ENCODE measurements at regions not wholly inside any gene's neighbourhood (a gene's known extent, or its start where the extent isn't known, plus 50 kb on each side); places are given as distances from the start of the nearest gene placed in this dataset.

- no peak for DNase-seq (ENCODE audit: low spot score)
Observed at GRCh38 chr1:29669158-29669871, 433.0 kb downstream of the PTPRU start.

- no peak for DNase-seq (ENCODE audit: low spot score)
Observed at GRCh38 chr1:29668551-29669157, 432.3 kb downstream of the PTPRU start.

DNA sequence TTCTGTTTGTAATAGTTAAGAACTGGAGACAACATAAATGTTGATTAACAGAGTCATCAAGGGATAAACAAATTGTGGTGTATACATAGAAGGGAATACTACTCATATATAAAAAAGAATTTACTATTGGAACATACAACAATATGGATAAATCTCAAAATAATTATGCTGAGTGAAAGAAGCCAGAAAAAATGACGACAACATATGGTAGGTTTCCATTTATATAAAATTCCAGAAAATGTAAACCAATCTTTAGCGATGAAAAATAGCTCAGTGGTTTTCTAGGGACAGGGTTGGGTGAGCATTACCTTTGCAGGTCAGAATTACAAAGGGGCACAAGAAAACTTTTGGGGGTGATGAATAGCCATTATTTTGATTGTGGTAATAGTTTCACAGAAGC lies 431.6 kb downstream of the PTPRU start:
- no peak for DNase-seq (ENCODE audit: low spot score)

GRCh38 chr1:29664711-29665110 lies 428.4 kb downstream of the PTPRU start:
- DNase-seq (ENCODE audit: low spot score) = no peak

DNA sequence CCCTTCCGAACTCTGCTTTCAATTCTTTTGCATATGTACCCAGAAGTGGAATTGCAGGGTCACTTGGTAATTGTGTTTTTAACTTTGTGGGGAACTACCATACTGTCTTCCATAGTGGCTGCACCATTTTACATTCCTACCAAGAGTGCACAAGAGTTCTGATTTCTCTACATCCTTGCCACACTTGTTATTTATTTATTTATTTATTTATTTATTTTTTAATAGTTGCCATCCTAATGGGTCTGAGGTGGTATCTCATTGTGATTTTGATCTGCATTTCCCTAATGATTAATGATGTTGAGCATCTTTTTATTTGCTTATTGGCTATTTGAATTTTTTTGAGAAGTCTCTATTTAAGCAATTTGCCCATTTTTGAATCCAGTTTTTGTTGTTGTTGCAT lies 422.4 kb downstream of the PTPRU start:
- DNase-seq (ENCODE audit: low spot score) = no peak

DNA sequence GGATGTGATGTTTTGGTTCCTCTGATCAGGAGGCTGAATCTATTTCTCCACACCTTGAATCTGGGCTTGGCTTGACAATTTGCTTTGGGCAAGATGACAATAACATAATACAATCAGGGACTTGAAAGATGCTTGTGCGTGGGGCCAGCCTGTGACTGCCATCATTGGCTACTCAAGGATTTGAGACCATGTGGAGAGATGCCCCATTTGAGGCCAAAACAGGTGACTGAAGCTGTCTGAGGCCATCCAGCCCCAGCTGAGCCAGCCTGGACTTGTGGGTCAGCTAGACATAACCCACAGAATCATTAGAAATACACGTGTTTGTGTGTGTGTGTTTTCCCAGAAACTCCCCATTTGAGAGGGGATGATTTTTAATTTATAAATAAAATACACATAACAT lies 421.5 kb downstream of the PTPRU start:
- no peak for DNase-seq (ENCODE audit: low spot score)

GRCh38 chr1:29655945-29656850 lies 419.9 kb downstream of the PTPRU start:
- DNase-seq (ENCODE audit: low spot score) = no peak

- no peak for DNase-seq (ENCODE audit: low spot score)
Observed at GRCh38 chr1:29655145-29655544, 418.8 kb downstream of the PTPRU start.

DNA sequence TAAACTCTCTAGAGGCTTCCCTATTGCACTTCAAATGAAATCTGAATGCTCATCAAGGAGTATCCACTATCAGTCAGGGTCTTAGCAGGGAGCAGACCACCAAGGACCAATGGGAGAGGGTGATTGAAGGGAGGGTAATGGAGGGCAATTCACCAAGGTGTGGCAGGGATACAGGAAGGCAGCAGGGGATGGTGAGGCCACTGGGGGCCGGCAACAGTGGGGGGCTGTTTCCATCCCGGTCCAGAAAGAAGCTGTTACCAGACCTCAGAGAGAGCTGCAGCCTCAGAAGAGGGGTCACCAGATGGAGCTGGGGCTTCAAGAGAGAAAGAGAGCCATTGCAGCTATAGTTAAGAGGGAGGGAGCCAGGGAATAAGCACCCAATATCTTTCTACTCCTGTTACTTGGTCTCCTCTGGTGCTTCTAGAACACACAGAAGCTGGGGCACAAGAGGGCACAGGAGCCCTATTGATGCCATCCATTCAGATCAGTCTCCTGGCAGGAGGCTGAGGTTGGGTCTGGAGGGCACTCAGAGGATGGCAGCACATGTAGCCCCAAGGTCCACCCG lies 417.6 kb downstream of the PTPRU start:
- DNase-seq (ENCODE audit: low spot score) = no peak

DNA sequence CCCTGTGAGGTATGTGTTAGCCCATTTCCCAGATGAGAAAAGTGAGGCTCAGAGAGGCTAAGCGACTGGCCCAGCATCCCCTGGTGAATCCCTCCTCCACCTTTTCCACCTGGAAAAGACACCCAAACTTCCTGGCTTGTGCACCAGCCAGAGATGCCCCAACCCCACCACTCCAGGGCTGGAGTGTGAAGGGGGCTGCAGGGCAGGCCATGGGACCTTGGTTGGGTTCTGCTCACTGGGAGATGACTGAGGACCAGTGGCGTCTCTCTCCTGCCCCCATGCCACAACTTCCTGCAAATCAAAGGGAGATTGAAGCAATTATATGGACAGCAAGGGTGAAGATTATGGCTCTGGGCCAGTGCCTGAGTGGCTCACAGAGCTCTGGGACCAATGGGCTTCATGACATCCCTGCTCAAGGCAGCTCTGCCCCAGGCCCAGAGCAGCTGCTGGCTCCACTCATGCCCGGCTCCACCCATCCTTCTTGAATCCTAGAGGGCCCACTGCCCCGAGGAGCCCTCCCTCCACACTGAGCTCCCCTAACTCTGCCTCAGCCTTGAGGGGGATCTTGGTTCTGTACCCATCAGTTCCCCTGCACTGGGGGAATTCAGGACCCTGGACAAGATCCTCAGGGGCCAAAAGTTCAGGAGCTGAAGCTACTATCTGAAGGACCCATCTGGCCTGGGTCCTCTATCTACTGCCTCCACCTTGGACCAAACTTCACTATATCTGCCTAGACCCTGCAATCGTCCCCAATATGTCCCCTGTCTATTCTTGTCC lies 416.9 kb downstream of the PTPRU start:
- DNase-seq (ENCODE audit: low spot score) = no peak

GRCh38 chr1:29651684-29652665 lies 415.7 kb downstream of the PTPRU start:
- no peak for DNase-seq (ENCODE audit: low spot score)

- no peak for DNase-seq (ENCODE audit: low spot score)
Observed at GRCh38 chr1:29651246-29651645, 414.9 kb downstream of the PTPRU start.

GRCh38 chr1:29650476-29650875 lies 414.2 kb downstream of the PTPRU start:
- DNase-seq (ENCODE audit: low spot score) = no peak

DNA sequence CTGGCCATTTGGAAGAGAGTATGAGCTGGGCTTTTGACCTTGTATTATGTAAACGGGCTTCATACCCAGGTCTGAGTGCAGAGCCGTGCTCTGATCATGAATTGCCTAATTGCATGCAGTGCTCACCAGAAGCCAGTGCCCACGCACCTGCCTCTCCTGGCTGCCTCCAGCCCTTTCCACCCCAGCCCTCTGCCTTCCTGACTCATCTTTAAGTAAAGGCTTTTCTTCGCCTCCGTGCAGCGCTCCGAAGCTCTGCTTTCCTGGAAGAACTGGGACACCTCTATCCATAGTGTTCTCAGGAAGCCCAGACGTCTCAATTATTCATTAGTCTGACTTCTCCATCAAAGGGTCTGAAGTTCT lies 413.7 kb downstream of the PTPRU start:
- DNase-seq (ENCODE audit: low spot score) = no peak

DNA sequence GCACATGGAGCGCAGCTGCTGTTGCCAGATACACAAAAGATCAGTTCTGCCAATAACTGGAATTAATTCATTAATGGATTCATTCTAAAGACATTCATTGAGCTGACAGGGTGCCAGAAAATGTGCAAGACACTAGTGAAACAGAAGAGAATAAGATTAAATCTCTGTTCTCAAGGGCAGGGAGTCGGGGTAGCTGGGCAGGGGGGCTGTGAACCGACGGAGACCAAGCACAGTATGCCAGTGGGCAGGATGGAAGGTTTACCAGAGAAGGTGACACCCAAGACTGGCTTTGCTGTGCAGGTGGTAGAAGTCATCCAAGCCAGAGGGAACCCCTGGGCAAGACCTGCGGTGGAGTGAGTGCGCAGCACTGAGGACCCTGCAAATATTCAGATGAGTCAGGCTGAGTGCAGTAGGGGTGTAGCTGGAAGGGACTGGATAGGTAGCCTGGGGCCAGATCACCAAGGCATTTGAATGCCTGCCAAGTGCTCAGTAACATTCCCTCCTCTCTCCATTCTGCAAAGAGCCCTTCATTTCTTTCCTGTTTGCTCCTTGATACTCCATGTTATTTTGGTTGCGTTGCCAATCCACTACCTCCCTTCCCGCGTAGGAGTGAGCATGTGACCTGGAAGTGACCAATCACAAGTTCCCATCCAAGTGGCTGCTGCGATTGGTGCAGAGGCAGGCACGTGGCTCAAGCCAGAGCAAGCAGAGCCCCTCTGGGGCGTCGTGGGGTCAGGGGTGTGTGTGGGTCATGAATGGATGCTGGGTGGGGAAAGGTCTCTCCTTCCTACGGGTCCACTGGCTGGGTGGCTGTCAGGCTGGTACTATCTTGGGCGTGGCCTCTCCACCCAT lies 413.1 kb downstream of the PTPRU start:
- no peak for DNase-seq (ENCODE audit: low spot score)

DNA sequence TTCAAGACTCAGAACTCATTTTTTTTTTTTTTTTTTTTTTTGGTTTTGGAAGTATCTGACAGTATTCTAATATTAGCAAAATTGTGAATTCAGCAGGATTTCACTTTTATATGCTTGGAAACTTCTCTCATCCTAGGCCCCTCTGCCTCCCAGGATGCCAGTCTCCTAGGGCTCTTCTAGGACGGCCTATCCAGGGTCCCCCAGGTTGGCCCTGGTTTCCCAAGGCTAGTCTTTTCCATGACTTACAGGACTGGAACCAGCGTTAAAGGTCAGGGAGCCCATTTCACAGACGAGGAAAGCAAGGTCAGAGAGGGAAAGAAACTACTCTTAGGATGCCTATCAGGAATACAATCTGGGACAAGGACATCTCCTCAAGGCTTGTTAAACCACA lies 412.5 kb downstream of the PTPRU start:
- DNase-seq (ENCODE audit: low spot score) = no peak

- no peak for DNase-seq (ENCODE audit: low spot score)
Observed at GRCh38 chr1:29648026-29648425, 411.7 kb downstream of the PTPRU start.

GRCh38 chr1:29647581-29647980 lies 411.3 kb downstream of the PTPRU start:
- no peak for DNase-seq (ENCODE audit: low spot score)

- no peak for DNase-seq (ENCODE audit: low spot score)
Observed at GRCh38 chr1:29646161-29646775, 409.9 kb downstream of the PTPRU start.
